ENCODE measurements at regions not wholly inside any gene's neighbourhood (a gene's known extent, or its start where the extent isn't known, plus 50 kb on each side); places are given as distances from the start of the nearest gene placed in this dataset.
"Not testable (repeated sequence)": the region's sequence is repeated elsewhere in the genome, so short reads cannot be mapped to it uniquely, and the experiment has no call there.

DNA sequence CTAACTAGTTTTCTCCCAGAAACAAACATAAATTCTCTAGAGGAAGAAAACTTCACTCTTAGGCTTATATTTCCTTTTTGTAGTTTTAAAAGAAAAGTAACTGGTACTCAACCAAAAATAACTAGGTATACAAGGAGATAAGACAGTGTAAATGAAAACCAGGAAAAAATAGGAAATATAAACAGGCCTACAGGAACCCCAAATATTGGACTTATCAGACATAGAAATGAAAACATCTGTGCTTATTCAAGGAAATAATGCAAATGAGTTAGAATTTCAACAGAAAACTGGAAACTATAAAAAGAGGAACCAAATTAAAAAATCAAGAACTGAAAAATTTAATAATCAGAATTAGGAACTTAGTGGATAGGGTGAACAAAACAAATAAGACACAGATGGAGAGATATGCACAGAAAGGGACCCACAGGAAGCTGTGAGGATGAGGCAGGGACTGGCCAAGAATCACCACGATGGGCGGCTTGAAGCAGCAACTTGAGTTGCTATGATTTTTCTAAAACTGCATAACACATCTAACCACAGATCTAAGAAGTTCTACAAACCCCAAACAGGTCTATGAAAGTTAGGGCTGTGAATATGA lies 67.5 kb upstream of the ACTRT2 start:
- no peak for DNase-seq

DNA sequence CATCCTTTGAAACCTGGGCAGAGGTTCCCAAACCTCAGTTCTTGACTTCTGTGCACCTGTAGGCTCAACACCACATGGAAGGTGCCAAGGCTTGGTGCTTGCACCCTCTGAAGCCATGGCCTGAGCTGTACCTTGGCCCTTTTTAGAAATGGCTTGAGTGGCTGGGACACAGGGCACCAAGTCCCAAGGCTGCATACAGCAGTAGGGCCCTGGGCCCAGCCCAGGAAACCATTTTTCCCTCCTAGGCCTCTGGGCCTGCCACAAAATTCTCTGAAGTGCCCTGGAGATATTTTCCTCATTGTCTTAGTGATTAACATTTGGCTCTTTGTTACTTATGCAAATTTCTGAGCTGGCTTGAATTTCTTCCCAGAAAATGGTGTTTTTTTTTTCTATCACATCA lies 65.6 kb upstream of the ACTRT2 start:
- no peak for DNase-seq

DNA sequence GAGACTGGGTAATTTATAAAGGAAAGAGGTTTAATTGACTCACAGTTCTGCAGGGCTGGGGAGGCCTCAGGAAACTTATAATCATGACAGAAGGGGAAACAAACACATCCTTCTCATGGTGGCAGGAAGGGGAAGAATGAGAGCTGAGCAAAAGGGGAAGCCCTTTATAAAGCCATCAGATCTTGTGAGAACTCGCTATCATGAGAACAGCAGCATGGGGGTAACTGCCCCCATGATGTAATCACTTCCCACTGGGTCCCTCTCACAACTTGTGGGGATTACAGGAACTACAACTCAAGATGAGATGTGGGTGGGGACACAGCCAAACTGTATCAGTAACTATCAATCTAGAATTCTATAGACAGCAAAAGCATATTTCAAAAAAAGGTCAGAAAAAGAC lies 64.7 kb upstream of the ACTRT2 start:
- no peak for DNase-seq

DNA sequence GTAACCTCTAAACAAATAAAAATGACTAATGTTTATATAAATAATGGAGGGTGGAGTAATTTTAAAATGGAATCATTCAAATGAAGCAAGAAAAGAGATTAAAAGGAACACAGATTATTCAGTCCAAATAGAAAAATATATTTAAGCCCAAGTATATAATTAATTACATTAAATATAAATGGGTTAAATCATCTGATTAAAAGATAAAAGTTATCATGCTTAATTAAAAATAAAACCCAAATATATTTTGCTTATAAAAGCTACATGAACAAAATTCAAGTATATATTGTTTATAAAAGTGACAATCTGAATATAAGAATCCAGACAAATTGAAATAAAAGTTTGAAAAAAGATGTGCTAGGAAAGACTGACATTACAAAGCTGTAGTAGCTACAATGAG lies 63.9 kb upstream of the ACTRT2 start:
- DNase-seq = no peak

DNA sequence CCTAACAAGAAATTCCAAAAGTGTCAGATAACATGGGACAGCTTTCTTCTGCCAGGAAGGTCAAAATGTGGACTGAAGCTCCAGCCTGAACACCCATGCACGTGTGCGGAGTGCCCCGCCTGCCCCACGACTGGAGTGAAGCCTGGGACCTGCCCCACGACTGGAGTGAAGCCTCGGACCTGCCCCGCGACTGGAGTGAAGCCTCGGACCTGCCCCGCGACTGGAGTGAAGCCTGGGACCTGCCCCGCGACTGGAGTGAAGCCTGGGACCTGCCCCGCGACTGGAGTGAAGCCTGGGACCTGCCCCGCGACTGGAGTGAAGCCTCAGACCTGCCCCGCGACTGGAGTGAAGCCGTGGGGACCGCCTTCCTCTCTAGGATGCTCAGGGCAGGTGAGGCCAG lies 61.4 kb upstream of the ACTRT2 start:
- DNase-seq = not testable (repeated sequence)

DNA sequence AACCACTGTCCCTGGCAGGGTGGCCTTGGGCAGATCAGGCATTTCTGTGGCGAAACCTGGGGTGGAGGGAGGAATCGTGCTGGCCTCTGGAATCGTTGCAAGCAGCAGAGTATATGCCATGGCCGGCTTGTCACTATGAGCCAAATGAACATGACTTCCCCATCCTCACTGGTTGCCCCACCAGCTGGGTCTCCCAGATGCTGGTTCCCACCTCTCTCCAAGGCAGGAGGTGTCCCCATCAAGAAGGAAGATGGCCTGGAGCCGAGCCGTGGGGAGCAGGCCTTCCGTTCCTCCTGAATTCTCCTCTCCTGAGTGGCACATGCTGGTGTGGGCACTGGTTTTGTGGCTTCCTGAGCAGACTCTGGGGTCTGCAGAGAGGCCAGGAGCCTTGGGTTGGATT lies 60.2 kb upstream of the ACTRT2 start:
- no peak for DNase-seq

DNA sequence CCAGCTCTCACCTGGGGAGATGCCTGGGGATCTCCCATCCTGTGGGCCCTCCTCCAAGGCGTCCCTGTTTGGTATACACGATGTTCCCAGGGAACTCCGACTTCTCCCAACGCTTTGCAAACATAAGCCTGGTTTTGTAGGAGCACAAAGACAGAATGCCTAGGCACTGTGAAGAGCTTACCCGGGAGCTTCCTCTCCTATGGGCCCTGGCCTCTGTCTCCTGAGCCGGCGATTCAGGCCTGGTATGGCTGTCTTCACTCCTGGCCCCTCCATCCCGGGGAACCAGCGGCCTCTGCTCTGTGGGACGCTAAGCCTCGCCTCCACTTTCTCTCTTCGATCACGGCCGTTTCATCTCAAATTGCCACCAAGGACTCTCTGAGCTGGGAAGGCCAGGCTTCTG lies 59.6 kb upstream of the ACTRT2 start:
- no peak for DNase-seq

DNA sequence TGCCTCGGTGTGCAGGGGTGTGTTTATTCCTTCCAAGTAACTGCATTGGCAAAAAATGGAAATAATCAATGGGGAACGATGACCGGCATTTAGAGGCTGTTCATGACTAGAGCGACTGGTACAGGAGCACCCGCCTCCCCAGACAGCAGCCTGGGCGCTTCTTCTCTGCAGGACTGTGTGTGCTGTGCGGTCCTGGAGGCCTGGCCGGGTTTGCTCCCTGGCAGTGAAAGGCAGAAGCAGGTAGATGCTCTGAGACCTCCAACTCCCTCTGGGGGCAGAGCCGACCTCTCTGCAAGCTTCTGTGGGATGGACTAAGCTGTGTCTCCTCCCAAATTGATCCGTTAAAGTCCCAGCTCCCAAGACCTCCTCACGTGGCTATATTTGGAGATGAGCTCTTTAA lies 59.2 kb upstream of the ACTRT2 start:
- no peak for DNase-seq

DNA sequence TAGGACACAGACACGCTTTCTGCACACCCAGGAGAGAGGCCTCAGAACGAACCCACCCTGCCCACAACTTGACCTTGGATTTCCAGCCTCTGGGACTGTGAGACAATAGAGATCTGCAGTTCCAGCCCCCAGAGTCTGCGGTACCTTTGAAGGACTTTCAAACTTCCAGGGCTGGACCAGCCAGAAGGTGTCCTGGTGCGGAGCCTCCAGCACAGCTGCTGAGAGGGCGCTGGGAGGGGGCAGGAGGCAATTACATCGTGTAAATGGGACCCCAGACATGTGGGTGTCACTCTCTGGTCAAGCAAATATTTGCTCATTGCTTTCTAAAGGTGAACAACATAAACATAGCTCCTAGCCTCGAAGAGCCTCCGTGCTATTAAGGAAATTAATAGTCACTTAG lies 58.7 kb upstream of the ACTRT2 start:
- DNase-seq = no peak

DNA sequence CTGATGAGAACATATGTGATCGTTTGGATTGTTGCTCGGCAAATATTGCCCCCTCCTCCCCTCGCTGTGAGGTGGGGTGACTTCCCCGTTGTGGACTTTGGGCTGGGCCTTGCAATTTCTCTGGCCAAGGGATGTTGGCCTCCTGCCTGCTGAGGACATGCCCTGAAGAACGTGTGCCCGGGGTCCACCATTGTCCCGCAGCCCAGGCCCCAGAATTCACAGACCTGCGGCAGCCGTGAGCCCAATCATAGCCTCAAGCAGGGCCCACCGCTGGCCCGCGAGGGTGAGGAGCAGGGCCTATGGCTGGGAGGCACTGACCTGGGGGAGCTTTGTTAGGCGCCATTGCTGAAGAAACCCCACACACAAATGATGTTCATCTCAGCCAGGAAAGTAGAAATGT lies 58.3 kb upstream of the ACTRT2 start:
- no peak for DNase-seq

DNA sequence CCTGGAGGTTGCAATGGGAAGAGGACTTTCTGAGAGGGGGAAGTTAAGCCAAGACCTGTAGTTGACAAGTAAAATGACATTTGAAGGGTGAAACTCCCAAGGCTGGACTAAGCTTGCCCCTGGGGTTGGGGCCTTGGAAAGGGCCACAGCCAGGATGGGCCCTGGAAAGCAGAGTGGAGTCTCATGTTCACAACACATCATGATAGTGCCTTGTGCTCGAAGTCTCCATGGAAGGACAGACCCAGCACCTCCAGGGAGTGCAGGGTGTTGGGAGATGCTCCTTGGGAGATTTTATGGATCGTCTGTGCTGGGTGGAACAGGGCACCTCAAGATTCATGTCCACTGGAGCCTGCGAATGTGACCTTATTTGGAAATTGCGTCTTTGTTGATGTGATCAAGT lies 55.6 kb upstream of the ACTRT2 start:
- DNase-seq = no peak

DNA sequence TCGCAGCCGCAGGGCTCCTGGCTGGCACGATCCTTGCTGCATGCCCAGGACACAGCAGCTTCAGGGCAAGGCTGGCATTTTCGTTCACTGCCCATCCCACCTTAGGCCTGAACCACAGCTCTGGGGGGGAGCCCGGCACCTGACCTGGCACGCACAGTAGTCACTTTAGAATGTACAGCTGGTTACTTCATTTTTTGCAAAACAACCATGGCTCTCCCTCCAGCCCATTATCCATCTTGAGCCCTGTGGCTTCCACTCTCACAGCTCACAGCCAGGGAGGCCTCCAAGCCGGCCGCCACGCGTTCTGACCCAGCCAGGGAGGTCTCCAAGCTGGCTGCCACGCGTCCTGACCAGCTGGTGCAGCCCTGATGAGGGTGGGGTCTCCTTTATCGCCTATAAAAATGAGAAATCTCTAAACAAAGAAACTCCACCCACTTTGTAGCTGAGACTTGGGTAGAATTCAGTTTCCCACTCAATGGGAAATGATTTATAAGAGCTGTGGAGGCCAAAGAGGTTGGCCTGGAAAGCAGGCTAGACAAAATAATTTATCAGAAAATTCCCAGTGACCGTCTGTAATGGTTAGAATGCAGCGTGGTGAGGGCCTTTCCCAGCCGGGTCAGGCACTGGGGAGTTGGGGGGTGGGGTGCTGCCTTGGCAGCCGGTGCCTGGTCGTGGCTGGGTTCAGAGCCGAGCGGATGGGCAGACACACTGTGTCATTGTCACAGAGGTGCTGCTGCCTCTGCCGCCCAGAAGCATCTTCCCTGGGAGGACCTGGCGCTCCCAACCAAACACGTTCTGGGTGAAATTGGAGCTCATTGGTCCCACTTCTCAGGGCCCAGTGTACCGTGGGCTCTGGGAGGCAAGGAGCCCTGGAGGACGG lies 54.6 kb upstream of the ACTRT2 start:
- DNase-seq = no peak

DNA sequence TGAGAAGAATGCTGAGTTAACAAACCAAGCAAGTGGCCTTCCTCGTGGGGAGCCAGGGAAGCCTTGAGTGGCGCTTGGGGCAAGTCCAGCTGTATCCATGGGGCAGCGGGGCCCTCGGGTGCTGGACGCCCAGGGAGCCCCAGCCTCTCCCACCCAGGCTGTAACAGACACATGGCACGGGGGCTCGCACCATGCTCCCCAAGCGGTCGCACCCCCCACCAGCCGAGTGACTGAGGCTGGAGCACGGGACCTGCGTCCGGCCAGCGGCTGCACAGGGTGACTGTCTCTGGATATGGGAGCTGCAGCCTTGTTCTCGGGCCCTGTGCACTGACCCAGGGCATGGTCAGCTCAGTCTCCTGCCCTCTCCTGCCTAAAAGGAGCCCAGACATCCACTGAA lies 53.9 kb upstream of the ACTRT2 start:
- no peak for DNase-seq

DNA sequence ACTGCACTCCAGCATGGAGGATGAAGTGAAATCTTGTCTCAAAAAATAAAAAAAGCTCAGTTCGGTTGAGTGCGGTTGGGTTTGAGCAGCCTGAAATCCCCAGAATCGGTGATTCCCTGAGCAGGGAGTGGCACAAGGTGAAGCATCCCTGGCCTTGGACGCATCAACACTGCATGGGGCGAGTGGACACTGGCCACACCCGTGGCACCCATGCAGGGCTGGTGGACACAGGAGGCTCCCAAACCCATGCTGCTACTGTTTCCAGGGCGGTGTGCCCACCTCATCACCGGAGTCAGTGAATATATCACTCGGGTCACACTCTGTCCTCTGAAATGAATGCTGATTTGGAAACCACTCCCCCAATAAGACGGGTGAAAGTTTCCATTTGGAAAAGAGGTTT lies 53.4 kb upstream of the ACTRT2 start:
- DNase-seq = no peak

DNA sequence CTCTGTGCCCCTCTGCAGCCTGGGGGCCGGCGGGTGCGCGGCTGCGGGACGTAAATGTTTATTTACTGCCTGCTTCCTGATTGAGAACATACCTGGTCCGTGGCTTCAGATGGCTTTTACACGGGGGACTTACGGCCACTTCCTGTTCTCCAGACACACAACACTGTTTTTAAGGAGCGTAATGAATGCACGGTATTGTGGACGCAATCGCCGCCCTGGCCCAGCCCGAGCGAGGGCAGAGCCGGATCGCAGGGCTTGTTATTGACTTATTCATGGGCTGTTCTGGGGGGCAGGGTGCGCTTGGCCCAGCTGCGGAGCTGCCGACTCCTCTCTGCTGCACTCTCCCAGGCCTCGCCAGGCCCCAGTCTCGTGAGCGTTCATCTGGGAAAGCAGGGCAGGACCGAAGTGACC lies 52.8 kb upstream of the ACTRT2 start:
- peak; percentile 68 for DNase-seq

DNA sequence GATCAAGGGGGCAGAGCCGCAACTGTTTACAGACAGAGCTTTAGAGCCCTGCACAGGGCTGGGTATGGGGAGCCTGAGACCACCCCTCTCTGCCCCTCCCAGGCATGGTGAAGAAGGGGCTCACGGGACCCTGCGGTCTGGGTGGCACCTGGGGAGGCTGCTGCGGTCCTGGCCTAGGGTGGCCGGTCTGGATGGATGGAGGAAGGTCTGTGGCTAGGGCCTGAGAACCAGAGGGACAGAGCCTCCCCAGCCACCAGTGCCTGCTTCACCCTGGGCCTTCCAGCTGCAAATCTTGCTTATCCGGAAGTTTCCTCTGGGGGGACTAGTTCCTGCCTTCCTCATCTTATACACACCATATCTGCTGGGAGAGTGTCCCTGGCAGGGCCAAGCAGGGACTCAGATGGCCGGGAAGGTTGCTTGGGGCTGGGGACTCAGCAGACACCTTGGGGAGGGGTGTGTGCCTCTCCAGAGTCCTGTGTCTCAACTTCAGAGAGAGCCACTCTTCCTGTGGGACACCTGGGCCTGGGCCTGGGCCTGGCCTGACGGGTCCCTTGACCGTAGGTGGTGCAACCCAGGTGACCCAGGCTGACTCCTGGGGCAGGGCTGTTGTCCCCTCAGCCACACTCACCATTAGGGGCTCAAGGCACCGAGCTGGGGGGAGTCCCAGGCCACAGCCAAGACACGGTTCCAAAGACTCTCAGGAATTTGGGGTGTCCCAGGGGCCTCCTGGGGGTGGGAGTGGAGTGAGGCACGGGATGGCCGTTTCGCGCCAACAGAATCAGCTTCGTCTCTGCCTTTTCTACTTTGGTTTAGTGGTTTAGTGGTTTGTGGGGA lies 52.0 kb upstream of the ACTRT2 start:
- DNase-seq = no peak

DNA sequence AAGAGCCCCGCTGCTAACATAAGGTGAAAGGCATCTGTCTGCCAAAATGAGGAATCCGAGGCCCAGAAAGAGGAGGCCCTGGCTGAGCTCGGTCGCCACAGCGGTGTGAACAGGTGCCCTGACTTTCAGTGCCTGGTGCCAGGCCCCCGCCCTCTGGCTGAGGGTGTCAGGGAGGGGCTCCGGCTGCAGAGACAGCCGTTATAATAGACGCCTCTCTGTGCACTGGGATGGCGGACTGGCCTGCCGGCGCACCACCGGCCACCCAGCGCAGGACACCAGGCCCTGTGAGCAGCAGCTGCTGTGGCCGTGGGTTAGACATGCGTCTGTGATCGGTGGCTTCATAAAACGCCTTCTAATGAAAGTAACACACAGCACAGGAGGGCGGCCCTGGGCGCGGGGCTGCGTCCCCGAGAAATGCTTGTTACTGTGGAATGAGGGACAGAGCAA lies 51.4 kb upstream of the ACTRT2 start:
- peak; percentile 21 for DNase-seq

DNA sequence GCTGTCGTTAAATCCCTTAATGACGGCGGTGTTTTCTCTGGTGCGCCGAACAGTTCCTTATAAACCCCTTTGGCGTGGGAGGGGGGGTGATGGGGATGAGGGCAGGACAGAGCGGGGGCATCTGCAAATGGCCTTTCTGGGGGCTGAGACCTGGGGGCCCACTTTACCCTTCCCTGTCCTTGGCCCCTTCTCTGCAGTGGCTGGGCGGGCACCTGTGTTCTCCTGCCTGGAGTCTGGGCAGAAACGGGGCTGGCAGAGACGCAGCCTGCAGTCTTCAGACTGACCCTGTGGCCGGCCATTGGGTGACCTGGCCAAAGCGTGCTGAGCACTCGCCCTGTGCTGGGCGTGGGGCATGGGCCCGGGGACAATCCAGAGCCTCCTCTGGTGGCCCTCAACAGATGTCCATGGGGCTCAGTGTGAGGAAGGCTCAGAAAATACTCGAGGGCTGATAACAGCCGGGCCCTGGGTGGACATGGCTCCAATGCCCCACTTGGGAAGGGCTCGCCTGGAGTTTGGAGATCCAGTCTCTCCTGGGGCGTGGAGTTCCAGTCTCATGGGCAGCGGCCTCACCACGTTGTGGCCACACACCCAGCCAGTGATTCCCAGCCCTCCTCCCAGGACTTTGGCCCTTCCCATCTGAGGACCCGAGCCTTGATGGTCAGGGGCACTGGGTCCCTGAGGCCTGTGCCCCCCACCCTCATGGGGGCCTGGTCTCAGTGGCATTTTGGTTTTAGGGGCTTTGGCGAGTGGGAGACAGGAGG lies 50.8 kb upstream of the ACTRT2 start:
- no peak for DNase-seq

DNA sequence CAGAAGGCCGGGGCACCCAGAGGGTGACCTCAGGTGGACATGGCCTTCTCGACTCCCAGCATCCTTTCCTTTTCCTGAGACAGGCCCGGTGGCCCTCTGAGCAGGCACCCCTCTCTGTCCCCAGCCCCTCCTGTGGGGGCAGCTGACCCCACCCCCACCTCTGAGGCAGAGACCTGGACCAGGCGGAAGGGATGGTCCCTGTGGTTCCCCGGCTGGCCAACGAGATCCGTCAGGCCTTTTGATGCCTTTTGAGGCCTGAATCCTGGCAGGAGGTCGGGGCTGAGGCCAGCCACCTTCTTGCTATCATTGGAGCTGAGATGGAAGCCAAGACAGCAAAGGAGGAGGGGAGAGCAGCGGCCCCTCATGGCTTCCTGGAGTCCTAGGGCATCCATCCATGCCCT lies 50.2 kb upstream of the ACTRT2 start:
- DNase-seq = no peak

All from retina (tissue), 1 donor.